IMR-90 (cell line): ENCODE measurements at regions not wholly inside any gene's neighbourhood (a gene's known extent, or its start where the extent isn't known, plus 50 kb on each side); places are given as distances from the start of the nearest gene placed in this dataset.

ENCODE experiments used
- ATAC-seq: fragments of 200-7000 bp; cut with Tn5 transposase; 2 replicates; pipeline ENCODE4 v1.9.1; 2020; ENCODE audit warnings: low read depth, mild to moderate bottlenecking, moderate library complexity
- BruUV-seq: library from RNA; stranded (reverse); fragments of 400-500 nt; replicated peaks from 2 replicates; lab custom pipeline; 2021; lab: Mats Ljungman, UMichigan
- CTCF ChIA-PET: fragments of 300-600 bp; formaldehyde crosslinking; extraction: SDS; loops from one replicate; lab custom pipeline; 2021; ENCODE audit warnings: antibody characterized with exemption; lab: Yijun Ruan, JAX
- POLR2A ChIA-PET: fragments of 300-600 bp; sonication (Branson Sonifier 250); formaldehyde crosslinking; loops from one replicate; lab custom pipeline; 2022; ENCODE audit warnings: antibody characterized with exemption; ENCODE audit not compliant: unreplicated experiment; lab: Charles Lee
- DNase-seq: peaks from one replicate; pipeline ENCODE4 v3.0.0; 2013
- H2AFZ ChIP-seq: replicated peaks from 2 replicates; pipeline ENCODE3; 2013; ENCODE audit warnings: low read length, mild to moderate bottlenecking; ENCODE audit not compliant: poor library complexity
- H2AK5ac ChIP-seq: 2 replicates; pipeline ENCODE4 v1.6.1; 2013; ENCODE audit warnings: low read depth, low read length, inconsistent platforms
- H2AK9ac ChIP-seq: replicated peaks from 2 replicates; pipeline ENCODE3; 2013; ENCODE audit warnings: mild to moderate bottlenecking, low read depth, low read length, moderate library complexity; ENCODE audit not compliant: poor library complexity
- H2BK120ac ChIP-seq: 2 replicates; pipeline ENCODE4 v1.6.1; 2013; ENCODE audit warnings: low read depth, low read length, inconsistent platforms
- H2BK15ac ChIP-seq: 3 replicates; pipeline ENCODE4 v1.6.1; 2013; ENCODE audit warnings: low read depth, low read length, inconsistent platforms
- H2BK20ac ChIP-seq: 2 replicates; pipeline ENCODE4 v1.6.1; 2013; ENCODE audit warnings: low read depth, mild to moderate bottlenecking, inconsistent platforms, low read length, moderate library complexity
- H2BK5ac ChIP-seq: 2 replicates; pipeline ENCODE4 v1.6.1; 2013; ENCODE audit warnings: mild to moderate bottlenecking, low read depth, low read length, inconsistent platforms; ENCODE audit not compliant: poor library complexity, severe bottlenecking
- H3K14ac ChIP-seq: replicated peaks from 2 replicates; pipeline ENCODE4 v1.6.1; 2013; ENCODE audit warnings: low read depth, low read length, inconsistent platforms
- H3K18ac ChIP-seq: 2 replicates; pipeline ENCODE4 v1.6.1; 2013; ENCODE audit warnings: low read depth, low read length, control low read depth
- H3K23ac ChIP-seq: 2 replicates; pipeline ENCODE4 v1.6.1; 2013; ENCODE audit warnings: low read depth, low read length, inconsistent platforms
- H3K27ac ChIP-seq: 2 replicates; pipeline ENCODE4 v1.5.1; 2013; ENCODE audit warnings: mild to moderate bottlenecking, control low read depth, low read length; ENCODE audit not compliant: insufficient read depth
- H3K27me3 ChIP-seq: 2 replicates; pipeline ENCODE4 v1.6.1; 2013; ENCODE audit warnings: low read length; ENCODE audit not compliant: control insufficient read depth, insufficient read depth
- H3K36me3 ChIP-seq: 2 replicates; pipeline ENCODE4 v1.6.1; 2013; ENCODE audit warnings: low read length, mixed read lengths; ENCODE audit not compliant: control insufficient read depth, insufficient read depth
- H3K4ac ChIP-seq: 2 replicates; pipeline ENCODE4 v1.6.1; 2013; ENCODE audit warnings: low read depth, low read length, inconsistent platforms
- H3K4me1 ChIP-seq: 2 replicates; pipeline ENCODE4 v1.6.1; 2013; ENCODE audit warnings: low read length, mixed read lengths; ENCODE audit not compliant: control insufficient read depth, insufficient read depth
- H3K4me2 ChIP-seq: 2 replicates; pipeline ENCODE4 v1.6.1; 2013; ENCODE audit warnings: low read depth, mild to moderate bottlenecking, control low read depth, low read length, moderate library complexity
- H3K4me3 ChIP-seq: 2 replicates; pipeline ENCODE4 v1.5.1; 2013; ENCODE audit warnings: low read depth, mild to moderate bottlenecking, control low read depth, low read length, moderate library complexity; ENCODE audit not compliant: insufficient read depth
- H3K56ac ChIP-seq: 2 replicates; pipeline ENCODE4 v1.6.1; 2013; ENCODE audit warnings: low read length, inconsistent platforms; ENCODE audit not compliant: insufficient read depth; ENCODE audit errors: extremely low read depth
- H3K79me1 ChIP-seq, 2 experiments: 2 replicates each; pipeline ENCODE4 v1.6.1; 2013; ENCODE audit warnings: low read length in 2 of 2, inconsistent platforms in 1 of 2, low read depth in 1 of 2
- H3K9ac ChIP-seq: 2 replicates; pipeline ENCODE4 v1.6.1; 2013; ENCODE audit warnings: low read depth, low read length, control low read depth
- H3K9me1 ChIP-seq: 2 replicates; pipeline ENCODE4 v1.6.1; 2013; ENCODE audit warnings: low read length, inconsistent platforms; ENCODE audit not compliant: insufficient read depth
- H3K9me3 ChIP-seq: 2 replicates; pipeline ENCODE4 v1.6.1; 2013; ENCODE audit warnings: low read length; ENCODE audit not compliant: control insufficient read depth, insufficient read depth
- H4K20me1 ChIP-seq: 2 replicates; pipeline ENCODE4 v1.6.1; 2013; ENCODE audit warnings: low read length, inconsistent platforms; ENCODE audit not compliant: insufficient read depth
- H4K5ac ChIP-seq: 2 replicates; pipeline ENCODE4 v1.6.1; 2013; ENCODE audit warnings: mild to moderate bottlenecking, low read depth, low read length, control low read depth
- H4K8ac ChIP-seq, 2 experiments: 2 replicates each; pipeline ENCODE4 v1.6.1; 2013; ENCODE audit warnings: low read depth in 2 of 2, low read length in 2 of 2, control low read depth in 1 of 2, inconsistent platforms in 1 of 2
- H4K91ac ChIP-seq: 2 replicates; pipeline ENCODE4 v1.6.1; 2013; ENCODE audit warnings: low read depth, low read length, inconsistent platforms; ENCODE audit not compliant: insufficient read depth
- BHLHE40 ChIP-seq: fragments of 150-350 bp; IDR thresholded peaks from 2 replicates; pipeline ENCODE4 v1.6.1; 2016; ENCODE audit warnings: mild to moderate bottlenecking, low read depth, low read length
- CEBPB ChIP-seq: IDR thresholded peaks from 2 replicates; pipeline ENCODE4 v1.6.1; 2012; ENCODE audit warnings: low read depth, low read length, improper control_type of control experiment
- CHD1 ChIP-seq: IDR thresholded peaks from 2 replicates; pipeline ENCODE4 v1.6.1; 2012; ENCODE audit warnings: low read depth, low read length, improper control_type of control experiment
- FOS ChIP-seq: fragments of 150-350 bp; IDR thresholded peaks from 2 replicates; pipeline ENCODE4 v1.6.1; 2016; ENCODE audit warnings: low read depth, low read length
- MAFK ChIP-seq: IDR thresholded peaks from 2 replicates; pipeline ENCODE4 v1.6.1; 2012; ENCODE audit warnings: low read depth, low read length, improper control_type of control experiment
- MAZ ChIP-seq: IDR thresholded peaks from 2 replicates; pipeline ENCODE4 v1.6.1; 2012; ENCODE audit warnings: low read depth, mild to moderate bottlenecking, low read length, improper control_type of control experiment, moderate library complexity, borderline replicate concordance
- MXI1 ChIP-seq: IDR thresholded peaks from 2 replicates; pipeline ENCODE4 v1.6.1; 2012; ENCODE audit warnings: low read depth, mild to moderate bottlenecking, low read length, moderate library complexity, borderline replicate concordance
- NFE2L2 ChIP-seq: fragments of 150-350 bp; IDR thresholded peaks from 2 replicates; pipeline ENCODE4 v1.6.1; 2016; ENCODE audit warnings: low read depth, mild to moderate bottlenecking, low read length
- POLR2A ChIP-seq: IDR thresholded peaks from 2 replicates; pipeline ENCODE4 v1.6.1; 2012; ENCODE audit warnings: mild to moderate bottlenecking, low read depth, low read length
- RAD21 ChIP-seq: IDR thresholded peaks from 2 replicates; pipeline ENCODE4 v1.6.1; 2012; ENCODE audit warnings: low read length, improper control_type of control experiment
- RCOR1 ChIP-seq: IDR thresholded peaks from 2 replicates; pipeline ENCODE4 v1.6.1; 2012; ENCODE audit warnings: mild to moderate bottlenecking, low read length, improper control_type of control experiment; ENCODE audit not compliant: insufficient replicate concordance
- RFX5 ChIP-seq: IDR thresholded peaks from 2 replicates; pipeline ENCODE4 v1.8.0; 2012; ENCODE audit warnings: low read depth, mild to moderate bottlenecking, low read length, moderate library complexity
- SMC3 ChIP-seq: fragments of 150-350 bp; IDR thresholded peaks from 2 replicates; pipeline ENCODE4 v1.6.1; 2016; ENCODE audit warnings: low read depth, mild to moderate bottlenecking, antibody characterized with exemption, low read length, moderate library complexity
- WGBS, 2 experiments: methylation state at CpG; one replicate each; pipeline versions ENCODE4 v1.1.5 to v1.1.7; 2013; ENCODE audit warnings: missing lambda C conversion rate in 2 of 2; ENCODE audit not compliant: insufficient read length in 1 of 2; ENCODE audit errors: extremely low coverage in 2 of 2; 5-methylcytosine and 5-hydroxymethylcytosine counted together
- dilution Hi-C: fragments of 300-500 bp; cut with HindIII; formaldehyde crosslinking; loops from one replicate; pipeline ENCODE4 v1.14.3; 2018; ENCODE audit warnings: low sequenced_read_pairs; ENCODE audit not compliant: unreplicated experiment
- in situ Hi-C: fragments of 300-500 bp; cut with MboI; formaldehyde crosslinking; loops from 3 replicates; pipeline ENCODE4 v1.14.3; 2019; ENCODE audit warnings: low sequenced_read_pairs, inconsistent platforms, mixed read lengths
- intact Hi-C: fragments of 100-400 bp; cut with micrococcal nuclease; formaldehyde crosslinking; loops from 2 replicates; pipeline ENCODE4 v1.10.0; 2022
- TF ChIP-seq, protein P1 (sequence below): fragments of 150-350 bp; IDR thresholded peaks from 2 replicates; pipeline ENCODE4 v1.6.1; 2017; ENCODE audit warnings: mild to moderate bottlenecking, antibody characterized with exemption, low read length, low read depth
- TF ChIP-seq, protein P2 (sequence below): conservative IDR thresholded peaks from 2 replicates; pipeline ENCODE4 v1.5.1; 2012; ENCODE audit warnings: mild to moderate bottlenecking, low read depth, low read length, improper control_type of control experiment
- TF ChIP-seq, protein P3 (sequence below): fragments of 150-350 bp; IDR thresholded peaks from 2 replicates; pipeline ENCODE4 v1.6.1; 2016; ENCODE audit warnings: low read depth, mild to moderate bottlenecking, low read length, moderate library complexity, borderline replicate concordance

DNA sequence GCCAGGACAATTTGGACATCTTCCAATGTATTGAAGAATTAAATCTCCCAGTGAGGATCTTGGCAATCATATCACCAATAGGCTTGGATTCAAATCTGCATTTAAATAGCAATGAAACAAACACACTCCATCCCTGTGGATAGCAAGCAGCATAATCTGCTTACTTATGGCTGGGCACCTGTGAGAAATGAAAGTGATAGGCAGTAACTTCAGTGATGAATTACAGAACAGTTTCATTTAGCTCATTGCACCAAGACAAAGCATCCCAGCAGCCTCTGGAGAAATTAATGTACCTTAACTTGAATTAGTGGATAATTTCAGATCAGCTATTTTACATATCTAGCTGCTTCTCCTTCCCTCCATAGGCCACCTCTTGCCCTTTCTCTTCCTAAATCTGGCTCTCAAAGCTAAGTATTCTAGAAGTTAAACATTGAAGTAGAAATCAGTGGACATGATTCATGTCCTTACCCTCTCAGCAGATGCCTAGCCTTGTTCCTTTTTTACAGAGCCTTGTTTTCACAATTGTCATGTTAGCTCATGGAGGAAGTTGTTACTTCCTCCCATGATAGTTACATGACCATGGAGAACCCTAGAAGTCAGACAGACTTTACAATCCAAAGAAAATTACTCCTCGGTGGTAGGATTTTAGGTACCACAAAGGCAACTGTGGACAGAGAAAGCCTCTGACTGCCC, 88.5 kb upstream of the TACR1 start:
- H3K27ac ChIP-seq: no peak overlapping the region
- H3K4me2 ChIP-seq: no peak overlapping the region
- no peak overlapping the region for H3K9ac ChIP-seq
- no peak overlapping the region for H3K4ac ChIP-seq
- no peak for DNase-seq
- no peak for ATAC-seq
- no peak overlapping the region for H3K56ac ChIP-seq
- ChIA-PET POLR2A (interaction anchor here (0.6 kb wide), 1 partner anchor 132 kb away, joined by 15 read pairs; no protein-coding TSS in a partner anchor), CTCF (interaction anchor here (0.8 to 1.7 kb wide), 3 partner anchors 11 to 88 kb away, joined by 3 to 6 read pairs (median 3); partner anchors contain the start of gene TACR1)
- H3K14ac ChIP-seq: no peak overlapping the region; the same call in 1 of the 2 replicates
- in situ Hi-C loops: no loop called here
- no CpG with 5 or more reads among the region's 1 CpG for WGBS, 2 experiments
- no peak overlapping the region for H4K8ac ChIP-seq
- no peaks in the 10 kb centered on the region for H3K36me3 ChIP-seq
- BruUV-seq: no TSS peak
- no peaks in the 10 kb centered on the region for H3K9me3 ChIP-seq
- no peak overlapping the region for H4K91ac ChIP-seq
- peaks cover 8% of the 10 kb centered on the region; the same call in 1 of the 2 replicates for H3K4me1 ChIP-seq
- no peaks in the 10 kb centered on the region for H3K27me3 ChIP-seq
- no peak overlapping the region for H2BK5ac ChIP-seq
- H2AFZ ChIP-seq: no peak overlapping the region
- no peak for TF ChIP-seq RFX5
- TF ChIP-seq, protein P1, sequence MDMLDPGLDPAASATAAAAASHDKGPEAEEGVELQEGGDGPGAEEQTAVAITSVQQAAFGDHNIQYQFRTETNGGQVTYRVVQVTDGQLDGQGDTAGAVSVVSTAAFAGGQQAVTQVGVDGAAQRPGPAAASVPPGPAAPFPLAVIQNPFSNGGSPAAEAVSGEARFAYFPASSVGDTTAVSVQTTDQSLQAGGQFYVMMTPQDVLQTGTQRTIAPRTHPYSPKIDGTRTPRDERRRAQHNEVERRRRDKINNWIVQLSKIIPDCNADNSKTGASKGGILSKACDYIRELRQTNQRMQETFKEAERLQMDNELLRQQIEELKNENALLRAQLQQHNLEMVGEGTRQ: no peak
- no peak for TF ChIP-seq RAD21
- no peak for TF ChIP-seq MAZ
- TF ChIP-seq, protein P2, sequence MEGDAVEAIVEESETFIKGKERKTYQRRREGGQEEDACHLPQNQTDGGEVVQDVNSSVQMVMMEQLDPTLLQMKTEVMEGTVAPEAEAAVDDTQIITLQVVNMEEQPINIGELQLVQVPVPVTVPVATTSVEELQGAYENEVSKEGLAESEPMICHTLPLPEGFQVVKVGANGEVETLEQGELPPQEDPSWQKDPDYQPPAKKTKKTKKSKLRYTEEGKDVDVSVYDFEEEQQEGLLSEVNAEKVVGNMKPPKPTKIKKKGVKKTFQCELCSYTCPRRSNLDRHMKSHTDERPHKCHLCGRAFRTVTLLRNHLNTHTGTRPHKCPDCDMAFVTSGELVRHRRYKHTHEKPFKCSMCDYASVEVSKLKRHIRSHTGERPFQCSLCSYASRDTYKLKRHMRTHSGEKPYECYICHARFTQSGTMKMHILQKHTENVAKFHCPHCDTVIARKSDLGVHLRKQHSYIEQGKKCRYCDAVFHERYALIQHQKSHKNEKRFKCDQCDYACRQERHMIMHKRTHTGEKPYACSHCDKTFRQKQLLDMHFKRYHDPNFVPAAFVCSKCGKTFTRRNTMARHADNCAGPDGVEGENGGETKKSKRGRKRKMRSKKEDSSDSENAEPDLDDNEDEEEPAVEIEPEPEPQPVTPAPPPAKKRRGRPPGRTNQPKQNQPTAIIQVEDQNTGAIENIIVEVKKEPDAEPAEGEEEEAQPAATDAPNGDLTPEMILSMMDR: no peak
- TF ChIP-seq BHLHE40: no peak
- TF ChIP-seq FOS: no peak
- TF ChIP-seq MXI1: no peak
- no peak for TF ChIP-seq RCOR1
- no peak for TF ChIP-seq CEBPB
- no peak for TF ChIP-seq MAFK
- no peak for TF ChIP-seq SMC3
- no peak for TF ChIP-seq POLR2A
- no peak for TF ChIP-seq NFE2L2
- TF ChIP-seq CHD1: no peak
- TF ChIP-seq, protein P3, sequence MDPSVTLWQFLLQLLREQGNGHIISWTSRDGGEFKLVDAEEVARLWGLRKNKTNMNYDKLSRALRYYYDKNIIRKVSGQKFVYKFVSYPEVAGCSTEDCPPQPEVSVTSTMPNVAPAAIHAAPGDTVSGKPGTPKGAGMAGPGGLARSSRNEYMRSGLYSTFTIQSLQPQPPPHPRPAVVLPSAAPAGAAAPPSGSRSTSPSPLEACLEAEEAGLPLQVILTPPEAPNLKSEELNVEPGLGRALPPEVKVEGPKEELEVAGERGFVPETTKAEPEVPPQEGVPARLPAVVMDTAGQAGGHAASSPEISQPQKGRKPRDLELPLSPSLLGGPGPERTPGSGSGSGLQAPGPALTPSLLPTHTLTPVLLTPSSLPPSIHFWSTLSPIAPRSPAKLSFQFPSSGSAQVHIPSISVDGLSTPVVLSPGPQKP: no peak
- no peak overlapping the region for H3K4me3 ChIP-seq
- H2BK20ac ChIP-seq: no peak overlapping the region
- no peaks in the 10 kb centered on the region for H3K79me1 ChIP-seq
- no peak overlapping the region for H3K18ac ChIP-seq
- dilution Hi-C loops: no loop called here
- H3K23ac ChIP-seq: no peak overlapping the region
- no peaks in the 10 kb centered on the region for H4K20me1 ChIP-seq
- H2BK15ac ChIP-seq: no peak overlapping the region
- no peak overlapping the region for H2BK120ac ChIP-seq
- no peak overlapping the region for H2AK9ac ChIP-seq
- no peak overlapping the region for H2AK5ac ChIP-seq
- intact Hi-C loops: loop anchor here (2.0 kb wide), 1 partner anchor 369 kb away; no protein-coding TSS in a partner anchor
- no peaks in the 10 kb centered on the region for H3K9me1 ChIP-seq
- no peak overlapping the region for H4K5ac ChIP-seq
